NT2/D1 (cell line): ENCODE measurements at regions not wholly inside any gene's neighbourhood (a gene's known extent, or its start where the extent isn't known, plus 50 kb on each side); places are given as distances from the start of the nearest gene placed in this dataset.

ENCODE experiments used
- SUZ12 ChIP-seq: IDR thresholded peaks from 2 replicates; pipeline ENCODE4 v1.6.1; 2011; ENCODE audit not compliant: insufficient read length, insufficient read depth; ENCODE audit errors: extremely low read depth
- YY1 ChIP-seq: IDR thresholded peaks from 2 replicates; pipeline ENCODE4 v1.6.1; 2011; ENCODE audit not compliant: insufficient read length, insufficient read depth
- ZNF274 ChIP-seq: IDR thresholded peaks from 2 replicates; pipeline ENCODE4 v1.6.1; 2011; ENCODE audit warnings: mild to moderate bottlenecking, low read depth, low read length

DNA sequence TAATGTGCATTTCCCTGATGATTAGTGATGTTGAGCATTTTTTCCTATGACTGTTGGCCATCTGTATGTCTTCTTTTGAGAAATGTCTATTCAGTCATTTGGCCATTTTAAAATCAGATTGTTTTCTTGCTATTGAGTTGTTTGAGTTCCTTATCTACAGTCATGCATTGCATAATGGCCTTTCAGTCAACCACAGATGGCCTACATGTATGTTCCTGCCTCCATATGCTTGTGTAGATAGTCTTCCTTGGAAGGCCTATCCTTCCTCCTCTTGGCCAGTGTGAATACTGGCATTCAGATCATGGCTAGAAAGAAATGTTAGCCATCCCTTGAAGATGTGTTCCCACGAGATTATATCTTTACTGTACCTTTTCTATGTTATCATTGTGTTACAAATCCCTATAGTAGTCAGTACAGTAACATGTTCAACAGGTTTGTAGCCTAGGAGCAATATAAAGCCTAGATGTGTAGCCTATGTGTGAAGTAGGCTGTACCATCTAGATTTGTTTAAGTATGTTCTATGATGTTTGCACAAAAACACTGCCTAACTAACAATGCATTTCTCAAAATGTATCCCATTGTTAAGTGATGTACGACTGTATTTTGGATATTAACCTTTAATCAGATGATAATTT, 65.6 kb upstream of the CD302 start:
- TF ChIP-seq YY1 (no peak), SUZ12 (no peak), ZNF274 (no peak)
